ENCODE measurements at regions not wholly inside any gene's neighbourhood (a gene's known extent, or its start where the extent isn't known, plus 50 kb on each side); places are given as distances from the start of the nearest gene placed in this dataset.
A peak's percentile ranks its signal among the peaks of the same experiment; 100 is the strongest.

DNA sequence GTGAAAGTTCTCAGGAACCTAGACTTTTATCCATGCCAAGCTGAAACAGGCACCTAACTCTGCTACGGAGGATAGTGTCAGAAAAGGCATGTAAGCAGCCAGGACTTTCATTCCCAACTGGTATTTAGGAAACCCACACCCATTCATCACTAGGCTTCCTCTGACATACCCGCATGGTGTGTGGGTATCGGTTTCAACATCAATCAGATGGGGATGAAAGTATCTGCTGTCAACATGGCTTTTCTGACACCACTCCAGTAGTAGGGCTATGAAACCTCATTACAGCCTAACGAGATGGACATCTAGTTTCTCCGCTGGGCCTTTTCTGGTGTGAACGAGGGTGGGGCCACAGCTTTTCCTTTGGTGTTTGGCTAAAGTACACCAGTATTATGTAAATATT, 1178.3 kb downstream of the CDH11 start:
- Mint-ChIP-seq H3K4me1 (peaks cover 0 to 1% (median 0%) of the 10 kb centered on the region in 3 donors), H3K36me3 (no peaks in the 10 kb centered on the region), H3K27me3 (no peaks in the 10 kb centered on the region), H3K27ac (no peak overlapping the region), H3K4me3 (no peak overlapping the region), H3K9me3 (peaks cover 2 to 26% (median 2%) of the 10 kb centered on the region in 3 donors)

DNA sequence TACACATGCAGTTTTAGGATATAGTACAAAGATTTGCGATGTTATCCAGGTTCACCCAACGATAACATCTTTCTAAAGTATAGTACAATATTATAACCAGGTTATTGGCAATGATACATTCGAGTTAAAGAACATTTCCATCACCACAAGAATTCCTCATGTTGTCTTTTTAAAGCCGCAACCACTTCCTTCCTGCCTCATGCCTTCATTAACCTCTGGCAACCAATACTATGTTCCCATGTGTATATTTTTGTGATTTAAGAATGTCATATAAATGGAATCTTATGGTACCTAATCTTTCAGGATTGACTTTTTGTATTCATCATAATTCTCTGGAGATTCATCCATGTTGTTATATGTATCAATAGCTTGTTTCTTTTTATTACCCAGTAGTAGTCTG, 1183.2 kb downstream of the CDH11 start:
- no peaks in the 10 kb centered on the region for H3K36me3 Mint-ChIP-seq
- H3K9me3 Mint-ChIP-seq = peaks cover 2 to 37% (median 6%) of the 10 kb centered on the region in 3 donors
- peaks cover 0 to 1% (median 0%) of the 10 kb centered on the region in 3 donors for H3K4me1 Mint-ChIP-seq
- H3K27me3 Mint-ChIP-seq = no peaks in the 10 kb centered on the region
- no peak overlapping the region for H3K27ac Mint-ChIP-seq
- no peak overlapping the region for H3K4me3 Mint-ChIP-seq

DNA sequence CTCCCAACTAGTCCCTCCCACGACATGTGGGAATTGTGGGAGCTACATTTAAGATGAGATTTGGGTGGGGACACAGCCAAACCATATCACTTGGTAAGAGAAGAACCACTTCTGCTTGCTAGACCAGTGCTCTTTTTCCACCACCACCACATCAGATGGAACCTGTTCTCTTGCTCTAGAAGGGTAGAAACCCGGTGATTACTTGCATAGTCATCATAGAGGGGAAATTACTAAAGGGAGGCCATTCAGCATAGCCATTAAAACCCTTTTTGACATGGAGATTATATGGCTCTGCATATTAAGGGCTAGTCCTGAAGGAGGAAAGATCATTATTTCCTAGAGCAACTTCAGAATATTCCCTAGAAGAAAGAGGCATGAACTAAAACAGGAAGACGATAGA, 1188.0 kb downstream of the CDH11 start:
- H3K27ac Mint-ChIP-seq = no peak overlapping the region
- peaks cover 0 to 27% (median 4%) of the 10 kb centered on the region in 3 donors for H3K9me3 Mint-ChIP-seq
- H3K27me3 Mint-ChIP-seq = no peaks in the 10 kb centered on the region
- no peaks in the 10 kb centered on the region for H3K4me1 Mint-ChIP-seq
- no peak overlapping the region for H3K4me3 Mint-ChIP-seq
- H3K36me3 Mint-ChIP-seq = no peaks in the 10 kb centered on the region

DNA sequence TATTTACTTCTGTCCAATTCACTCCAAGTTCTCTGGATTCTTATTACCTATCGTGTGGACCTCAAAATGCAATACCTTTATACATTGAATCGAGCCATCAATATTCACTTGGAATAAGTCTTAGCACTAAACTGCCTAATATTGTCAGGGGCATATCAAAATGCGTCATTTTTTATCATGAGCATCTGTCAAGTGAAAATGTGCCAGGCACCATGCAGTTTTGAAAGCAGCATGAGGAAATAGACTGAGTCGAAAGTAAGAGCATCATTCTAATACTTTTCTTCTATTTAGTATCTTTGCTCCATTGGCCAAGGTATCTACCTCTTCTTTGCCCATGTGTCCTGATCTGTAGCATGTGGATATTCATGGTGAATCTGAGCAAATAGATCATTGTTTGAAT, 1193.4 kb downstream of the CDH11 start:
- H3K4me1 Mint-ChIP-seq = no peaks in the 10 kb centered on the region
- no peak overlapping the region for H3K4me3 Mint-ChIP-seq
- peaks cover 0 to 24% (median 3%) of the 10 kb centered on the region in 3 donors for H3K9me3 Mint-ChIP-seq
- no peaks in the 10 kb centered on the region for H3K27me3 Mint-ChIP-seq
- H3K27ac Mint-ChIP-seq = no peak overlapping the region
- no peaks in the 10 kb centered on the region for H3K36me3 Mint-ChIP-seq

DNA sequence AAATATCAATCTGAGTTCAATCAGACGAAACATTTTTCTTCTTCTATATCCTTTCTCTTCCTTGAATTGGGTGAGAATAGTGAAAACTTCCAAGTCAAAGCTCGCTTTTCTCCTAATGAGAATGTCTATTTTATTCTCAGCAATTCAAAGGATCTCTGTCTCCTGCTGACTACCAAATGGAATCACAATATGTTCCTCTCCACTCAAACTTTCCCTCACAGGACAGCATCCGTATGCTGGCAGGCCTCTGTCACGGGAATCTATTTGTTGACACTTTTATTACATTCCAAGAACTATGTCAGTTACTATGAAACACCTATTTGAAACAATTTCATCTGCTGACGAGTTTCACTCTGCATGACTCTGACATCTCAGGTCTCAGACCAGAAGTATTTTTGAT, 1196.6 kb downstream of the CDH11 start:
- H3K27me3 Mint-ChIP-seq = no peaks in the 10 kb centered on the region
- H3K9me3 Mint-ChIP-seq = peaks cover 0 to 11% (median 3%) of the 10 kb centered on the region in 3 donors
- no peaks in the 10 kb centered on the region for H3K36me3 Mint-ChIP-seq
- H3K4me3 Mint-ChIP-seq = no peak overlapping the region
- H3K27ac Mint-ChIP-seq = no peak overlapping the region
- no peaks in the 10 kb centered on the region for H3K4me1 Mint-ChIP-seq

DNA sequence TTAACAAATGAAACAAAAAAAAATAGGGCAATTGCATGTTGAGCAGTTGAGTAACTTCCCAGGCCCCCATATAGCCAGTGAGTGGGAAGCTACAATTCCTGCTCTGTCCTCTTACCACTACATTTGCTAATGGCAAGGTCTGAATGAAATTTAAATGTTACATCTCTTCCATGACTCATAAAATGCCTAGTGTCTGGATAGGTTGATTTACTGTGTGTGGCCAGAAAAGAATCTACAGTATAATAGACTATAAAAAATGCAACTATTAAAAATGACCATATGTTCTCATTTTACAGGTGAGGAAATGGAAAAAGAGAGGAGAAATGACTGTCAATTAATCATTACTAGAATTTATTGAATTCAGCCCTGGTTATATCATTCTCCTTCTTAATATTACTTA, 1199.3 kb downstream of the CDH11 start:
- Mint-ChIP-seq H3K4me1 (no peaks in the 10 kb centered on the region), H3K36me3 (no peaks in the 10 kb centered on the region), H3K27me3 (no peaks in the 10 kb centered on the region), H3K9me3 (peaks cover 0 to 18% (median 4%) of the 10 kb centered on the region in 3 donors), H3K27ac (no peak overlapping the region), H3K4me3 (no peak overlapping the region)

DNA sequence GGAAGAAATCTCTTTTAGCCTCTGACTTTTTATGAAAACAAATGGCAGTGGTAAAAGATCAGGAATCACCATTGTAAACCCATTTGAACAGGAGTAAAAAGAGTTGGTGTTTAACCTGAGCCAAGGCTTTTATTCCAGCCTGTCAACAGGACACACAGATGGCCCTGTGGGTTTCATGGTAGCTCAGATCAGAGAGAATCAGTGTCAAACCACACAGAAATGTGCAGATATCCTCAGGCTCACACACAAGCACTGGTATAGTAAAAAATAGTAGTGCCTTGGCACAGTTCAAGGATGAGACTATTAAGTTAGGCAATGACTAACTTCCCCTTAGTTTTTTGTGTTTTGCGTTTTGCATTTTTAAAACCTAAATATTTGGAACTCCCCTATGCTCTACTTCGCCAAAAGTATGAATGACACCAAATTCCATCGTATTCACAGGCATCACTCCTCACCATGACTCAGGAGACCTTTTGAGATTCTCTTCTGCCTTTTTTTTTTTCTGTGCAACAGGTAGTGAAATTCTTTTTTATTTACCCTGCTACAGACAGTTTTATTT, 1200.0 kb downstream of the CDH11 start:
- no peak overlapping the region for H3K4me3 Mint-ChIP-seq
- no peaks in the 10 kb centered on the region for H3K36me3 Mint-ChIP-seq
- peaks cover 0 to 2% (median 0%) of the 10 kb centered on the region in 3 donors for H3K4me1 Mint-ChIP-seq
- no peaks in the 10 kb centered on the region for H3K27me3 Mint-ChIP-seq
- H3K27ac Mint-ChIP-seq = no peak overlapping the region
- peaks cover 0 to 18% (median 4%) of the 10 kb centered on the region in 3 donors for H3K9me3 Mint-ChIP-seq

DNA sequence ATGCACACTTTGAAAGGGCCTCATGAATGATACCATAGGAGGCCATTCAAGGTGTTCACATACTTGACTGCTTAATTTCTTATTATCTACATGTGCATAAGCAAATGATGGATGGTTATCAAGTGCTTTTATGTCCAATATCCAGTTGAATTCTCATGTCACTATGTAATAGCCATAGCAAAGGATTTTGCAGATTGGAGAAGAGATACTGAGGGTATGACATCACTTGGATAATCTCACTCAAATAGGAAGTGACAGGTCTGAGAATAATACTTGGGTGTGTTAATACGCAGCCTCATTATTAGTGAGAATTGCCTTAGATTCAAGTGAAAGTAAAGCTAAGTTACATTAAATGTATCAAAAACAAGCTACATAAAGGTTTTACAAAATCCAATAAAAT, 1208.6 kb downstream of the CDH11 start:
- peaks cover 0 to 20% (median 3%) of the 10 kb centered on the region in 3 donors for H3K9me3 Mint-ChIP-seq
- H3K4me3 Mint-ChIP-seq = no peak overlapping the region
- no peak overlapping the region for H3K27ac Mint-ChIP-seq
- no peaks in the 10 kb centered on the region for H3K36me3 Mint-ChIP-seq
- H3K4me1 Mint-ChIP-seq = peaks cover 0 to 2% (median 0%) of the 10 kb centered on the region in 3 donors
- no peaks in the 10 kb centered on the region for H3K27me3 Mint-ChIP-seq

DNA sequence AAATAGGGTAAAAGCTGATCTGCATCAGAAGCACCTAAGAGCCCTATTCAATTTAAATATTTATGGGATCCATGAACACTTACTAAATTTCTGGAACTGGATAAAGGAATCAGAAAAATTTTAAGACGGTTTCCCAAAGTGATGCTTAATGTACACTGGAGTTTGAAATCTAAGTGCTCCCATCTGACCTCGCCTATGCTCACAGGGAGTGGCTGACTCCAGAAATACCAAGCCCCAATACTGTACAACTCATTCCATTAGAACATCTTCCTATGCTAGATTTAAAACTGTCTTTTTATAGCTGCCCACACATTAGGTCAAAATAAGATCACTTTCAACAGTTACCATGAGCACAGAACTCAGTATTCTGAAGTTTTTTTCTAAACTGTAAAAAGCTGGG, 1214.6 kb downstream of the CDH11 start:
- Mint-ChIP-seq H3K4me3 (no peak overlapping the region), H3K36me3 (no peaks in the 10 kb centered on the region), H3K27me3 (no peaks in the 10 kb centered on the region), H3K9me3 (peaks cover 3 to 22% (median 8%) of the 10 kb centered on the region in 3 donors), H3K4me1 (no peaks in the 10 kb centered on the region), H3K27ac (no peak overlapping the region)

DNA sequence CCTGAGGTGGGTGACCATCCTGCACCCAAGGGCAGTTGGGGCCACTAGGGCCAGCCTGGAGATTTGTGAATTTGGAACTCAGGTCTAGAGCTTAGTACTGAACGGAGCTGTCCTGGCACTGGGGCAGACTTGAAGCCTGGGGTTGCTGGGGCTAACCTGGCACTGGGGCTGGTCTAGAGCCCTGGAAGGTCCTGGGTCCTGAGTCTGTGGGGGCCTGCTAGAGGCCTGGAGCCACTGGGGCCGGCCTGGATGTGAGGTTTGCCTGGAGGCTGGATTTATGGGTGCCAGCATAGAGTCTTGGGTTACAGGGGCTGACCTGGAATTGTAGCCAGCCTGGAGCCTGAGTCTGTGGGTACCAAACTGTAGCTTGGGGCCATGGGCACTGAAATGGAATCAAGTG, 1216.9 kb downstream of the CDH11 start:
- Mint-ChIP-seq H3K36me3 (no peaks in the 10 kb centered on the region), H3K4me1 (no peaks in the 10 kb centered on the region), H3K9me3 (peaks cover 3 to 22% (median 6%) of the 10 kb centered on the region in 3 donors), H3K27me3 (no peaks in the 10 kb centered on the region), H3K4me3 (no peak overlapping the region), H3K27ac (no peak overlapping the region)

DNA sequence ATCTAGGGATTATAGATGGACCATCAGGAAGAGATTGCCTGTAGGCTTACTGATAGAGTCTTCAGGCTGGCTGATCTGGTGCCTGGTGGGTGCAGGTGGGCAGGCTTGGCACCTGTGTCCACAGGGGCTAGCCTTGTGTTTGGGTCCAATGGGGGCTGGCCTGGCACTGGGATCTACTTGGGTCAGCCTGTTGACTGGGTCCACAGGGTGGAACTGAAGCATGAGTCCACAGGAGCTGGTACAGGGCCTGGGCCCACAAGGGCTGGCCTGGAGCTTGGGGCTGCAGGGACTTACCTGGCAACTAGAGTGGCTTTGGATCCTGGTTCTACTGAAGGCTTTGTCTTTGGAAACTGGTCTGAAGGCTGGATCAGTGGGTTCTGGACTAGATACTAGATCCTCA, 1217.7 kb downstream of the CDH11 start:
- Mint-ChIP-seq H3K27me3 (no peaks in the 10 kb centered on the region), H3K27ac (no peak overlapping the region), H3K9me3 (peaks cover 3 to 21% (median 6%) of the 10 kb centered on the region in 3 donors), H3K4me3 (no peak overlapping the region), H3K4me1 (no peaks in the 10 kb centered on the region), H3K36me3 (no peaks in the 10 kb centered on the region)

DNA sequence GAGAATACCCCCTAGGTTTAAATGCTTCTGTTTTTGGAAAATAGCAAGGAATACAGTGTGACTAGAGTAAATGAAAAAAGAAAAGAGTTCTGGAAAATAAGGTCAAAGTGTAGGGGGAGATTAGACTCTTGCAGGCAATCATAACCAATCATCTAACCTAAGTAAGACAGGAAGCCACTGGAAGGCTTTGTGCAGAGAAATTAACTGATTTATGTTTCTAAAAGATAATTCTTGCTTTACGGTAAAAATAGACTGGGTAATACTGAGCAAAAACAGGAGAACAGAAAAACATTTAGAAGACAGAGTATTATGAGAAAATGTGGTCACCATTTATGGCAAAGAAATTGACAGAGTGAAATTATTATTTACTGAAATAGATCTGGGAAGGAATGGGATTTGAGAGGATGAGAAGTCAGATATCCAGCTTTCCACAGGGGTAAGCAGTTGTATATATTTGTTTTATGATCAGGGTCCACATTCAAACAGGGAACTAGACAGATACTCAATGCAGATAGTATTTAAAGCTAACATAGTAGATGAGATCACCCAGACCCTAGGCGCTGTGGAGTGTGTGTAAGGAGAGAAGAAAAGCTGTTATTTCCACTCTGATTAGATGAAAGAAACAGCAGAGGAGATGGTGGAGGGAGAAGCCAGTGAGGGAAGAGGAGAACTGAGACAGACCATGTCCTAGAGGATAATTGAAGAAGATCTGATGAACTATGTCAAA, 1225.3 kb downstream of the CDH11 start:
- Mint-ChIP-seq H3K36me3 (no peaks in the 10 kb centered on the region), H3K9me3 (peaks cover 0 to under 1% (median 0%) of the 10 kb centered on the region in 3 donors), H3K27me3 (no peaks in the 10 kb centered on the region), H3K4me1 (no peaks in the 10 kb centered on the region), H3K27ac (no peak overlapping the region), H3K4me3 (no peak overlapping the region)

DNA sequence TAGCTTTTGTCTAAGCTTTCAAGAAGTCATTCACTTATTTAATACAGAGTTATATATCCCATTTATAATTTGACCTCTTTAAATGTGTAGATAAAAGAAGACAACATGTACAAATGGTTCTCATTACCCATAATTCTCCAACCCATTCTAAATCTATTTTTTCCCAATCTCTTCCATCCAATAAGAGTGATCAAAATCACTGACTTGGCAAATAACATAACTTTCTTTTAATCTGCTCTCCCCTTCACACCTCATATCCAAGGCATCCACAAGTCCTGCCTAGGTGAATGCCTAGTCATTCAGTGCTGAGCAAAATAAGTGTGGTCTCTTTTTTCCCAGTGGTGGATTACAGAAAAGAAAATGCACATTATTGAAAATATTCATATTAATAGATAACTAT, 1231.1 kb downstream of the CDH11 start:
- Mint-ChIP-seq H3K9me3 (peaks cover 1 to 16% (median 4%) of the 10 kb centered on the region in 3 donors), H3K4me1 (peaks cover 0 to 1% (median 0%) of the 10 kb centered on the region in 3 donors), H3K36me3 (peaks cover 2% of the 10 kb centered on the region), H3K27me3 (no peaks in the 10 kb centered on the region), H3K4me3 (no peak overlapping the region), H3K27ac (no peak overlapping the region)

DNA sequence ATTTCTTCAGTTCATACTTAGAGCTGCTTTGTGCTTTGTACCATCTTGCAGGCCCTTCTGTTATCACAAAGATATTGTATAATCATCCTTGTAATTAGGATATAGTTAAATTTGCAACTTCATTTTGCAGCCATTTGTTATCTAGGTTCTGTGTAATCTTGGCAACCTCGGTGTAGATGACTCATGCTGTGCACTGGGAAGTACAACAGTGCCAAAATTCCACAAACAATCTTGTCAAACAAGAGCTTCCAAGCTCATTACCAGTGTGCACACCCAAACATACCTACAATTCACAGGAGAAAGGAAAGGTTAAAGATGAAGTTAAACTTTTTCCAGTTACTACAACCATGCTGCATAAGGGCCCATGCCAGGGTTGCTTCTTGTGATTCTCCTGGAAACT, 1231.8 kb downstream of the CDH11 start:
- peaks cover 2% of the 10 kb centered on the region for H3K36me3 Mint-ChIP-seq
- no peak overlapping the region for H3K4me3 Mint-ChIP-seq
- no peaks in the 10 kb centered on the region for H3K27me3 Mint-ChIP-seq
- peaks cover 1 to 16% (median 4%) of the 10 kb centered on the region in 3 donors for H3K9me3 Mint-ChIP-seq
- H3K27ac Mint-ChIP-seq = no peak overlapping the region
- H3K4me1 Mint-ChIP-seq = peaks cover 0 to 1% (median 0%) of the 10 kb centered on the region in 3 donors

DNA sequence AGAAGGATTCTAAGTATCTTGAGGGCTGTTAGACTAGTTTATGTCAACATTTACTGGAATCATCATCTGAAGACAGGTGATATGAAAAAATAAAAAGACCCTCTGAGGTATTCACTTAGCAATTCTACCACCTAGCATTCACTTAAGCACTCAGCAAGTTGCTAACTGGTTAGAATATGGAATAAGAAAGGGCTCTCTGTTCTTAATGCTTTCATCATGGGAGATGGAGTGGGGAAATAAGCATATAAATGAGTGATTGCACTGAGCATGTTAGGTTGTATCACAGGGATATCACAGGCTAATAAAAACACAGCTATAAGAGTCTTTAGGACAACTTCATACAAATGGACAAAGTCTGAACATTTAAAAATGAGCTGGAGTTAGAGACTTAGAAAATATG, 1238.8 kb downstream of the CDH11 start:
- H3K4me3 Mint-ChIP-seq = no peak overlapping the region
- no peaks in the 10 kb centered on the region for H3K36me3 Mint-ChIP-seq
- no peaks in the 10 kb centered on the region for H3K27me3 Mint-ChIP-seq
- H3K4me1 Mint-ChIP-seq = no peaks in the 10 kb centered on the region
- H3K27ac Mint-ChIP-seq = peak overlapping the region in 1 of 3 donors; percentile 0
- peaks cover 0 to 3% (median 2%) of the 10 kb centered on the region in 3 donors for H3K9me3 Mint-ChIP-seq

DNA sequence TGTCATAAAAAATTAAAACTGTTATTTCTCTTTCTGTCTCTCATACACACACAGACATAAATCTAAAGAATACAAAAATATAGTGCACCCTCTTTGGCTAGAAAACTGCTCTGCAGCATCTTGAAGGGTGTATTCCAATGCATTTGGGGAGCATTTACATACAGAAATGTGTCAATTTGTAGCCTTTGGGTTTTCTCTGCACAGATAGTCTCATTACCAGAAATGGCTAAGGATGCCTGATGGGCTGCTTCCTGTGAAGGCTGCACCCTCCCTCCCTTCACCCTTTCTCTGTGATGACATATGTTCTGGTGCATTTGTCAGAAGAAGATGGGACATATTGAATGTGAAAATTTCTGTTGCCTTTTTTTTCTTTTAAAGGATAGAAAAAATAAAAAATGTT, 1239.3 kb downstream of the CDH11 start:
- H3K27me3 Mint-ChIP-seq = no peaks in the 10 kb centered on the region
- H3K9me3 Mint-ChIP-seq = peaks cover 0 to 4% (median 2%) of the 10 kb centered on the region in 3 donors
- H3K36me3 Mint-ChIP-seq = no peaks in the 10 kb centered on the region
- H3K27ac Mint-ChIP-seq = no peak overlapping the region
- H3K4me1 Mint-ChIP-seq = no peaks in the 10 kb centered on the region
- no peak overlapping the region for H3K4me3 Mint-ChIP-seq
